GM18519 (cell line): ENCODE measurements at regions not wholly inside any gene's neighbourhood (a gene's known extent, or its start where the extent isn't known, plus 50 kb on each side); places are given as distances from the start of the nearest gene placed in this dataset.

Experiments used
- ATAC-seq: cut with Tn5 transposase; IDR thresholded peaks from one replicate; pipeline ENCODE4 v1.9.1; 2021; ENCODE audit warnings: mild to moderate bottlenecking, moderate library complexity; ENCODE audit not compliant: unreplicated experiment, low FRiP score

DNA sequence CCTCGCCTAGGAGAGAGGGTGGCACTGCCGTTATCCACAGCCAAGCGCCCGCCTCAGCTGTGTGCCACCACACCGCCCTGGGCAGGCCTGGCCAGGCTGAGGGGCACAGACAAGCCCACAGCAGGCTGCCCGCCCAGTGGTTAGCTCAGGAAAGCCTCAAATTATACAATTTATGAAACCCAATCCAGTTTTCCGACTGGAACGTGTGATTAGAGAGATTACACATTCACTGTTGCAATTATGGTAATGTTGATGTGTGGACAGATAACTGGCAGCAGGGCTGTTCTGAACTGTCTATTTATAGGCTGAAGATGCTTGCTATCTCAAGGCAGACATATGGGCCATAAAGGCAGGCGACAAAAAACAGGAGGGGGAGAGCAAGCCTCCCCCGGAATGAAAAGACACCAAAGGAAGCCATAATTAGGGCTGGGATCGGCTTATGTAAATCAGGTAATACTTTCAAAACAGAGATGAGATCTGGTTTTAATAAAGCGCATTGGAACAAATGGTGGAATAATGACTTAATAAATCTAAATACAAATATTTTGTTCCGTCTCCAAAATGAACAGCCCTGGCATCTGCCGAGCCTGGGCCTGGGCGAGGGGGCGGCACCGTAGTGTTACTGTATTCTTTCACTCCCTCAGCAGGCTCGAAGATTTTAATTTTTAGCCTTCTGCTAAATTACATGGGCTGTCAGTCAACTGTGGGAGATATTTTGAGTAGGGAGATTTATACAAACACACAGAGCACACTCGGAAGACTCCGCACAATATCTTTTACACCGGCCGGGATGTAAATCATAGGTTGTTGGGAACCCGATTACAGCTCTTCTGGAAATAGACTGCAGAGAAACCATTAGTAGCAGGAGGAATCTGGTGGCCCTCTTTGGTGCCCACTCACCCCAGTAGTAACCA lies 103.1 kb upstream of the TLE3 start:
- ATAC-seq: no peak

DNA sequence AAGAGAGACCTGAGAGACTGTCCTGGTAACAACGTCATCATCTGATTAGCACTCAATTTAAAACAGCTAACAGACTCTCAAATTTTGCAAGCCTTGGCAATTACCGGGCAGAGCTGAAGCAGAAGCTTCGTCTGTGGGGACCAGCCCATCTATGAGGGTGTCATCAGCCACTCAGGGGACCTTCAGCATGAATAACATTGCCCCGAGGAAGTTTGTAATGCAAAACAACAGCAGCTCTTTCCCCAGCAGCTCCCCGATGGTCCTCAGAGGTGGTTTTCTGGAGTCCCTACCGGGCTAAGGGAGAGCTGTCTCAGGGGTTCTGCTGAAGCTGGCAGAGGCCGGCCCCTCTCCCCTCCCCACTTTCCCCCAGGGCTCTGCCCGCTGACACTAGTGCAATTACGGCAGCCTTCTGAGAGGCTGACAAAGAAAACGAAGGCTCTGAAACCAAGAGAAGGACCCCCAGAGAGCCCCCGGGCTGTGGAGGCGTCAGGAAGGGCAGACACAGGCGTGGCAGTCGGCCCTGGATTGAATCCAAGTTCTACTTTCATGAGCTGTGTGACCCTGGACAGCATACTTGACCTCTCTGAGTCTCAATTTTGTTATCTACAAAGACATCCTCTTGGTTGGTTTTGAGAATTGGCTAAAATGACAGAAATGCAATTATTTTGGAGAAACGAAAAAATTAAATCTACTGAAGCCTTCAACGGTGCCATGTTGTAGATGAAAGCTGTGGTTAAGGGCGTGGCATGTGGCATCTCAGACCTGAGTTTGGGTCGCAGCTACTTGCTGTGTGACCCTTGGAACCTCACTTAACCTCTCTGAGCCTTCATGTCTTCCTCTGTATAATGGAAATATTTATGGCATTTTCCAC lies 102.1 kb upstream of the TLE3 start:
- no peak for ATAC-seq

DNA sequence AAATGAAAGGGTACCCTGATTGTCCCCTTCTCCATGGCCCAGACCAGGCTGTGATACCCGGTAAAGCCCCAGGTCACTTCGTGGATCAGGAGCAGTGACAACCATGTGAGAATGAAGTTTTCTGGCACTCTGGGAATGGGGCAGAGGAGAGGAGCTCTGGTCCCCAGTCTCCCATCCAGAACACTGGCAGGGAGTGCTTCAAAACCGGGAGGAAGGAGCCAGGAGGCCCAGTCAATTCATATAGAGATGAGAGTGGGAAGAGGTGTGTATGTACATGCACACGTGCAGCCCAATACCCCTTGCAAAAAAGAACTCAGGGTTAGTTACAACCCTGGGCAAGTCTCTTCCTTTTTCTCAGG lies 101.4 kb upstream of the TLE3 start:
- ATAC-seq: no peak

- no peak for ATAC-seq
Measured at GRCh38 chr15:70198441-70199123, 100.9 kb upstream of the TLE3 start.

DNA sequence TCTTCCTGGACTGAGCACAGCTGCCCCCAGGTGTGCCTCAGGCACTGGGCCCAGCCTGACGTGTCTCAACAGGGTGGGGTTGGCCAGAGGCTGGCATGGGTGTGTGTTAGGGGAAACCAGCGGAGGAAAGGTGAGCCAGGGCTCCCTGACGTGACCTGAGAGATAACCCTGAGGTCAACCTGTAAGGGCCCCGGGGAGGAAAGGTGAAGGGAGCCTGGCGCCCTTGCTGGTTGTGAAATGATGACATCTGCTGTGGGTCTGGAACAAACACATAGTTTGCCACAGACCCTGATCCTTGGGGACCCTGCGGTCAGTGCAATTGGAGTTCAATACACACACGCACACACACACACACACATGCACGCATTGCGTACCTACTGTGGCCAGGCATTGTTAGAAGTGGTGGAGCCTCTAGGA lies 100.2 kb upstream of the TLE3 start:
- no peak for ATAC-seq

- ATAC-seq: no peak
Measured at GRCh38 chr15:70197318-70197944, 99.7 kb upstream of the TLE3 start.

DNA sequence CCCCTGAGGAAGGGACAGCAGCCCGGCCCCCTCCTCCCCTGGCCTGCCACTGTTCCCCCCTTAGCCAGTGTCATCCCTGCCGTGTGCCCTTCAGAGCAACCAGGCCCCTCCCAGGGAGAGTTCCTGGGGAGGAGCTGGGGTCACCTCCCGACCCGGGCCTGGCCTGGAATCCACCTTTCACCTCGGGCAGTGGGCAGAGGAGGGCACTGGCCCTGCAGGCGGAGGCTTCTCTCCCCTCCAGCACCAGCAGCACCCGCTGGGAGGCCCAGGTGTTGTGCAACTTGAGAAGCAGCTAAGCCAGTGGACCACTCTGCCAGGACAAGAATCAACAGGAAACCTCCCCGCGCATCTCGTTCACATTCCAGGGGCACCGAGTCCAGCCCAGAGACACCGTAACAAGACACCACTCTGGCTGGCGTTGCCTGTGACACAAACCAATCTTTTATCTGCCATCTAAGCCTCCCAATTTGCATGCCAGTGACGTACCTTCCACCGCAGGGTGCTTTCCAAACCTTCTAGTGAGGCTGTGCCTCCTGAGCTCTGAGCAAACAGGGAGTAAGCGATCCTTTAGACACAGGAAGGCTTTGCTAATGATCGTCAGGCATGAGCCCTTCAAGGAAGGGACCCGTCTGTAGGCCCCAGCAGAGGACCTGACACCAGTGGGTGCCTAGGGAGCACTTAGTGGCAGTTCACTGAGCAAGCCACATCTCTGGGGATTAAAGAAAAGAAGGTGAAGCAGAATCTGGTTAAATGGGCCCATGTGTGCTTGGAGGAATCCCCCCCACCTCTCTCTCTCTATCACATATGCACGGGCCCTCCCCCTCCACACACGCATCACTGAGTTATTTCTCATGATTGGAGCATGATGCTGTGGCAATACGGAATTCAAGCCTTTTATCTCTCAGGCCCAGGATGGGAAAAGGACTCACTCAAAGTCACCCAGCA lies 98.9 kb upstream of the TLE3 start:
- ATAC-seq: peak; percentile 64

DNA sequence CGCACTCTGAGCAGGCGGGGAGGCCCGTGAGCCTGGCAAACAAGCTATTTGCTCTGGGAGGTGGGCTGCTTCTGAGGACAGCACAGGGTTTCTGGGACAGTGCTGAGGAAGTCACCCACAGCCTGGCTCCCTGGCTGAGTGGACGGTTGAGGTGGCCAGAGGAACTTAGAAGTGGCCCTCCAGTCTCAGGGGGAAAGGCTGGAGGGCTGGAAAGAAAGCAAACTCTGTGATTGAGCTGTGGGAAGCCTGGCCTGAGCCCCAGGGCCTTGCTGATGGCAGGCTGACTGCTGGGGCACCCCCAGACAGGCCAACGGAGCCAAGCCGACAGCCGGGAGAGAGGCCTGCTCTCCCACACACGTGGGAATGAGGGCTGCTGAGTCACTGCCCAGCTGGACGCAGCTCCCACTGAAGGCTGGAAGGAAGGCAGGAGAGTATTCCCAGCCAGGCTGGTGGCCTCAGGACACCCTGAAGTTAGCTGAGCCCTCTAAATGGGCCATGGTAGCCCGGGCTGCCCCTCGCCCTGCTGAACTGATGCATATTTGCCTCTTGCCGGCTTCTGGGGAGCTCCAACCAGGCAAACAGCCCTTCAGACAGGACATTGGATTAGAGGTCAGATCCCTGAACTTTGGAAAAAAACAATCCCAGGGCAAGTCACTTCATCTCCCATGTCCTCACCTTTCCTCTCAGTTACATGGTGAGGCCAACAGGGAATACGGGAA lies 98.0 kb upstream of the TLE3 start:
- ATAC-seq: no peak

GRCh38 chr15:70195171-70195570 lies 97.5 kb upstream of the TLE3 start:
- no peak for ATAC-seq

DNA sequence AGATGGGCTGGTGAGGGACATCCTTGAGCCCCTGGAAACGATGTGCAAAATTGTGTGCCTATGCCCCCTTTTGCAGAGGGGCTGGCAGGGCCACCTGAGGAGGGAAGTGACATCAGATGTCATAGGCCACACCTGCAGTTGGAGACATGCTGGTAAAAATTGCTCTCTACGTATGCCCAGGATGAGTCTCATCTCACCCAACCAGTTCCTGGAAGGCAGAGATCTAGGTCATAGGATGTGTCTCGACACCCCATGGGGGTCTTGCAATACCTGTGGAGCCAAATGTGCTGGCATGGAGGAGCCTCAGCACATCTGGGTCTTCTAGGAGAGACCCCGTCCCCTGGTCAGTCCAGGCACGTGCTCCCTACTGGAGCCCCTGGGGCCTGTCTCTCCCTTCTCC lies 96.5 kb upstream of the TLE3 start:
- ATAC-seq: no peak

DNA sequence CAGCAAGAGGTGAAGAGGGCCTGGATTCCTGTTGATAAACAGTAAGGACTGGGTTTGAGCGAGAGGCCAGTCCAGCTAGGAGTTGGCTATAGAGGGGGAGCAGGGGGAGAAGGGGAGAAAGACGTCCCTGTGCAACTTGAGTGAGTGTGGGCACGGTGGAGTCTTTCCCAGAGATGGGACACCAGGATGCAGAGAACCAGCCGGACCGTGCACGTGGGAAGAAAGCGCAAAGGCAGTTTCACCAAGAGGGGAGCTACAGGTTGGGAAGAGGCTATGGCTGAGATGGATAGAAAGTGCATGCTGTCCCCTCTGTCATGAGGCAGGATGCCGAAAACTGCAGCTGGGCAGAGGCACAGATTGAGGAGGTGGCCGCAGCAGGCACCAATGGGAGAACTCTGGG lies 96.0 kb upstream of the TLE3 start:
- ATAC-seq: no peak

DNA sequence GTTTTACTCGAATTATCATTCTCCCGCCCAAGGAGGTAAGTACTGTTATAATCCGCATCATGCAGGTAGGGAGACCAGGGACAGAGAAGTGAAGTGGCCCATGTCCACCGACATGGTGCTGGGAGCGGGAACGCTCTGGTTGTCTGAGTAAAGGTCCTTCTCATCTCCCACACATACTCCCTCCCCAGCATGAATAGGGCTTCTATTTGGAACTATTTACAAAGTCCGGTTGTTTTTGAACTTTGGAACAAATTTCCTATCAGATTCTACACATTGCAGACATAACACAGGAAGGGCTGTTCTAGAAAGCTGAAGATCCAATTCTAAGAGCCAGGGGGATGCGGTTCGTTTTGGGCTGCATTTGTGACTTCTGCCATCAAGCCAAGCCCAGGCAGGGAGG lies 94.8 kb upstream of the TLE3 start:
- ATAC-seq: no peak

DNA sequence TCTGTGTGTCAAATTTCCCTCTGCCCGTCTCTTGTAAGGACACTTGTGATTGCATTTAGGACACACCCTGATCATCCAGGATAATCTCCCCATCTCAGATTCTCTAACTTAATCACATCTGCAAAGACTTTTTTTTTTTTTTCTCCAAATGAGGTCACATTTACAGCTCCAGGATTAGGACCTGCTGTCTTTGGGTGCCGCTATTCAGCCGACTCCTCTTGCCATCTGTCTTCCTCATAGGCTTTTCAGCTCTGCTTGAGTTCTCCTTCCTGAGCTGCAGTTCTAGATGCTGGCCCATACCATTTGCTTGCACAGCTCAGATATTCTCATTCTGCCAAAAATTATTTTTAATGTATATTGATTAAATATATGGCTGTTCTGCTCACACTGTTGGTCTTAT lies 94.3 kb upstream of the TLE3 start:
- no peak for ATAC-seq

- no peak for ATAC-seq
Measured at GRCh38 chr15:70190965-70191364, 93.2 kb upstream of the TLE3 start.

DNA sequence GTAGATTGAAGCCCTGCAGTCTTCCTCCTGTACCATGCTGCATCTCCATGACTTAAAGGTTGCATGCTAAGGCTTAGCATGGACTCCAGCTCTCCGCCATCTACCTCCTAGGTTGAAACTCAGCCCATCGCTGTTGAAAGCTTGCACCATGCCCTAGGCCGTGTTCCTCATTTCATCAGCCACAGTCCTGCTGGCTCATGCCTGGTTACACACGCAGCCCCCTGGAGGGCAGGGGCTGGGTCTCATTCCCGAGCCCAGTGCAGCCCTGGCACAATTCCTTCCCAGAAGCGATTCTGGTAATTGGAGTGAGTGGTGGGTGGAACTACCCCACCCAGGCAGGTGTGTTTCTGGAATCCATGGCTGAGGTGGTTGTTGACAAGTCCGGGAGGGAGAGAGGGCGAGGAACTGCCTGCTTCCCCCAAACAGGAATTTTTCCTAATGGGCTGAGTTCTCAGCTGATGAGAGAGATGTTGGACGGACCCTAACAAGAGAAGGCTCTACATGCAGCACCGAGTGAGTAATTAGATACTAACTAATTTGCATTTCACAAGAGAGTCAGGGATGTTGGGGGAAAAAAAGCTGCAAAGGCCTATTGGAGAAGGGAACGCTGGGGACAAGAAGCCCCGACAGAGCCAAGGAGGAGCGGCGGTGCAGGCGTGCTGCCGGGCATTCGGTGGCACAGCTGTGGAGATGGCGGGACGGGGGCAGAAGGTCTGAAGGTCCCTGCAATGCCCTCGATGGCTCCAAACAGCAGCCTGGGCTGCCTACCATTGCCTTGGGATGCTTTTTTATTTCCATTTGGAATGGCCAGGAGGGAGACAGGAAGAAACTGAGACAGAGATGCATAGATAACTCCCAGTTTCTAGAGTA lies 92.3 kb upstream of the TLE3 start:
- no peak for ATAC-seq

GRCh38 chr15:70188286-70188685 lies 90.6 kb upstream of the TLE3 start:
- no peak for ATAC-seq

- no peak for ATAC-seq
Measured at GRCh38 chr15:70187331-70187730, 89.6 kb upstream of the TLE3 start.

GRCh38 chr15:70186152-70186551 lies 88.4 kb upstream of the TLE3 start:
- no peak for ATAC-seq
